ENCODE measurements at regions not wholly inside any gene's neighbourhood (a gene's known extent, or its start where the extent isn't known, plus 50 kb on each side); places are given as distances from the start of the nearest gene placed in this dataset.

DNA sequence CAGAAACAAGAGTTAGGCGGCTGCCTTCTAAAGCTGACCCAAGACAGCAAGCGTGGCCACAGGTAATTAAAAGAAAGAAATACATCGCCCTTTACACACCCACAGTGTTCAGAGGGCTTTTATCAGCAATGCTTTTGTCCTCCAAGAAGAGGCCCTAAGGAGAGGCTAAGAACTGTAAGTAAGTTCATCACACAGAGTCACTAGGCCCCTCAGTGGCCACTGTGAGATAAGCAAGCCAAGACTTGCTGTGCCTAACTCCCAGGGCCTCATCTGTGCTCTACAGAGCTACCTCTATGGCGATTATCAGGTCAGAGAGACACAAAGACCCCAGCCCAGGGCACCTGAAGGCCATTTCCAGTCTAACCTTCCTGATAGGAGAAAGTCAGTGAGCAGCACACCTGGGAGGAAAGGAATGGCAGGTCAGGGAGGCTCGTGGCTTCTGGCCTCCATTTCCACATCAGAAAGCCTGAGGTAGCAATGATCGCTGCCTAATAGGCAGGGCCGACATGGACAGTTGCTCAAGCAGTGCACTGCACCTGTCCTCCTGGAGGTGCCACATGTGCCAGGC lies 545.2 kb upstream of the CDH11 start:
- DNase-seq, result no peak
- in situ Hi-C loops (cut with MboI; ENCODE audit: low pct_unique_long_range_greater_than_20kb, low sequenced_read_pairs), result no loop called here

DNA sequence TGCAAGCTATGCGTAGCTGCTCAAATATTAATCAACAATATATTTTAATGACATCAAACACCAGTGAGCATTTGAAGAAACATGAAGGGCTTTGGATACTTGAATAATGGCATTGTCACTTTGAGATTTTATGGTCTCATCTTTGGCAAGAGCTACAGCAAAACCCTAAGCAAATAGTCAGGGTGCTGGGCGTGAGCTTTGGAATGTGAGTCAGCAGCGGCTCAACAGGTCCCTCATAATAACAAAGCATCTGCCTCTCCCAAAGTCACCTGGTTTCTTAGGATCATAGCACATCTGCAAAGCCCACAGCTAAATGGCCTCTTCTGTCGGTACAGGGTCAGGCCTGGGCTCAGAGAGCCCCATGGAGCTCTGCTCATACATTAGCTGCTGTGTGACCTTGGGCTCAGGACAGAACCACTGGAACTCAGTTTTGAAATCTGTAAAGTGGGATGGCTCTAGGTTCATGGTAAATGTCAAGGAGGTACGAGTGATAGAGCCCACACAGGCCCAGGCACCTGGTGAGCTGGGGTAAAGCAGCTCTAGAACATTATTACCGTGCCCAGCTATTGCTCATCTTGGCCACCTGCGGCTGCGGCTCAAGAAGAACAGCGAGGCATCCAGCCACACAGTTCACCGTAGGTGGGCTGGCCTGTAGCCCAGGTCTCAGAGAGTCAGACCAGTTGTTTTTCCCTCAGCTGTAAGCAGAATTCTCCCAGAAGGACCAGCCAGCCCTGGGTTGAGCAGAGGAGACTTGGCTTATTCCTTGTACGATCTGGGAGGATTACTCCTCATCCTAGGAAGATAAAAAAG lies 544.5 kb upstream of the CDH11 start:
- no peak for DNase-seq
- in situ Hi-C loops (cut with MboI; ENCODE audit: low pct_unique_long_range_greater_than_20kb, low sequenced_read_pairs), result no loop called here

DNA sequence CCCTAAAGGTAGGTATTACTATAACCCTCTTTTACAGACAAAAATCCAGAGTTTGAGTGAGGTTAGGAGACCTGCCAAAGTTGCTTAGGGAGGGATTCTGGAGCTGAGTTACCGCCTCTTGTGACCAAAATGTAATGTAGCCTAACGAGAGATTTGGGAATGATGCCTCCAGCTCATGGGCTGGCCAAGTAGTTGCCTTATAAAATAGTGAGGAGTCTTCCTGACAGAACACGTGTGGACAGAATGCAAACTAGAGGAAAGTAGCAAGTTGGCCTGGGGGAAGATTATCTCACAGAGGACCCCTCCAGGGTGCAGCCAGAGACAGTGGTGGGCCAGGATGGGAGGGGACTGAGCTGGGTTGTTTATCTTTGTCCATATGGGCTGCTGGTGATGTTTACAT lies 543.7 kb upstream of the CDH11 start:
- in situ Hi-C loops (cut with MboI; ENCODE audit: low pct_unique_long_range_greater_than_20kb, low sequenced_read_pairs), result no loop called here
- no peak for DNase-seq

DNA sequence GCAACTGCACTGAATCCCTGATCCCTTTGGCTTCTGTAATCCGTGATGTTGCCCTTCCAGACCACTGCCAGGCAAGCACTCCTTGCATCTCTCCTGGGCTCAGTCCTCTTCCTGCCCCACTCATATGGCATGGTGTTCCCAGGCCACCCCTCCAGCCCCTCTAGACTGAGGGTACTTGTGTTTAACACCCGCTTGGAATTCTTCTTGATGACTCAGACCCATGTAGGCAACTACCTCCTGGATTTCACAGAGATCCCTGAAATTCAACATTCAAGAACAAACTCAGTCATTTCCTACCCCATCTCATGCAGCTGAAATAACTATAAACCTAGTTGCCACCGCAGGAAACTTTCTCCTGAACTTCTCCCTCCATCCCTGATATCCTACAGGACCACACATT lies 541.9 kb upstream of the CDH11 start:
- DNase-seq, result no peak
- in situ Hi-C loops (cut with MboI; ENCODE audit: low pct_unique_long_range_greater_than_20kb, low sequenced_read_pairs), result no loop called here

DNA sequence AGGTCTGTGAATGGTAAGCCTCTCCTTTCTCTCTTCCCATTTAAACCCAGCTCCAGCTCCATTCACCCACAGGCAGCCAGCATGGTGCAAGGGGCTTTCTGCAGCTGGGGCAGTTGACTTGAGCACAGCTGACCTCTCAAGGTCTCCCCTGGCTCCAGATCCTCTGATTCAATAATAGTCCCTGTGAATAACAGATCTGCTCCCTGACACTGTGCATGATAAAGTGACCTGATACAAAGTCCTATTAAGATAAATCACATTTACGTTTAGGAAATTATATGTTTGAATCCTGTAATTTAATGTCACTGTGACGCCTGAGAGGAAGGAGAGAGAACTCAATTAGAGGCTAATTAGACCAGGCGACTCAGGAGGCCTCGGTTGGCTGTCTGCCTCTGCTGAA lies 540.4 kb upstream of the CDH11 start:
- no peak for DNase-seq
- in situ Hi-C loops (cut with MboI; ENCODE audit: low pct_unique_long_range_greater_than_20kb, low sequenced_read_pairs), result no loop called here

DNA sequence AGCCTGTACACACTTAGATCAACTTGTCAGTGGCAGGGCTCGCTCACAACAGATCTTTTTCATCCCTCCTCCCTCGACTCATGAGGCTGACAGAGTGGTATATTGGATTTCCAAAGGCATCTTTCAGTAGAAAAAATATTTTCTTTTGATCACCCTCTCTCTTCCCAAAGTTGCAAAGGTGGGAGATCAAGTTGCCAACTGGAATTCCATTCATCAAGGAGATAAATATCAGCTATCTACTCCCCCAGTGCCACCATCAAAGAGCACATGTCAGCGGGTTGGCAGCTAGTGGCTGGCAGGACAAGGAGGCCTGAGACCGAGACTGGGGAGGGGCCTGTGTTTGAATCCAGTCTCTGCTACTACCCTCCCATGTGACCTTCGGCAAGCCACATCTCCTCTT lies 539.7 kb upstream of the CDH11 start:
- no peak for DNase-seq
- in situ Hi-C loops (cut with MboI; ENCODE audit: low pct_unique_long_range_greater_than_20kb, low sequenced_read_pairs), result no loop called here

DNA sequence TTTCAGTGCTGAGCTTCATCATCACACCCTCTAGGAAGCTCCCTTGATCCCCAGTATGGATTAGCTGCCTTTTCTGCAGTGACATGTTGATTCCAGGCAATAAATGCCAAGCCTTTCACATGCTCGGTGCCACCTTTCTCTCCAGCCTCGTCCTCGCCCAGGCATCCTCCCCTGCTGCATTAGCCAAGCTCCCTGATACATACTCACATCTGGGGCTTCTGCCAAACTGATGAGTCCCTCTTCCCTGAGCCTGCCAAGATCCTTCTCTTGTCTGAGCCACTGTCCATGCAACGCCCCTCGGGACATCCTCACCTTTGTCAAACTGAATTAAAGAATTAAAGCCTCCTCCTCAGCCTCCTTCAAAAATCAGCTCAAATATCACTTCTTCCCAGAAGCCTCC lies 538.5 kb upstream of the CDH11 start:
- DNase-seq, result no peak
- in situ Hi-C loops (cut with MboI; ENCODE audit: low pct_unique_long_range_greater_than_20kb, low sequenced_read_pairs), result no loop called here

DNA sequence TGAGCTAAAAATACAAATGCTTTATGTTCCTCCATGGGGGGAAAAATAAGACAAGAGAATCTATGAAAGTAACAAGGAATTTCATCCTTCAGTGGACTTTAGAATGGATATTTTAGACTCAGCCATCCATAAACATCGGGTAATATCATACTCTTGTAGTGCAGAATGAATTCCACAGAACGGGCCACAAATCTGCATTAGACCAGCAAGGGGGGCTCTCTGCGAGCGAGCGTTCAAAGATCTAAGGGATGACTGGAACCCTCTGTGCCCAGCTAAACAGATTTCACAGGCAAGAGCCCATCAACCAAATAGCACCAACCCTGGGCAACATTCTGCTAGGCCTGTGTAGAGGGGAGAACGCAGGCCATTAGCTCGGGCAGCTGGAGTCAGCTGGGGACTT lies 537.9 kb upstream of the CDH11 start:
- in situ Hi-C loops (cut with MboI; ENCODE audit: low pct_unique_long_range_greater_than_20kb, low sequenced_read_pairs), result no loop called here
- no peak for DNase-seq

DNA sequence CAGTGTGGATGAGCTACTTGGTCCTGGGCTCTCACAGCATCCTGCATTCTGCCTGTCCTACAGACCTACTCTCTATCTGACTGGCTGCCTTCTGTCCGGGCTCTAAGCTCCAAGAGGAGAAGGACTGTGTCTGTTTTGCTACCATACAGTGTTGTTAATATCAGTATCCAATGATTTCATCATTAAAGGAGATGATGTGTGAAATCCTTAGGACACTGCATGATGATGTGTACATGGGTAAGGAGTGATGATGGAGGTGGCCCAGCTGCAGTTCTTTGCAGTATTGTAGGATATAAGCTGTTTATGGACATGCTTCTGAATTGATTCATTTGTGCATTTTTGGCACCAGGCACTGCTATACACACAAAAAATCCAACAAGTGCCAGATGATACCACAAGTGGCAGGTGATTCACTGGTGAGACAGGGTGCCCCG lies 536.9 kb upstream of the CDH11 start:
- DNase-seq, result no peak
- in situ Hi-C loops (cut with MboI; ENCODE audit: low pct_unique_long_range_greater_than_20kb, low sequenced_read_pairs), result no loop called here

DNA sequence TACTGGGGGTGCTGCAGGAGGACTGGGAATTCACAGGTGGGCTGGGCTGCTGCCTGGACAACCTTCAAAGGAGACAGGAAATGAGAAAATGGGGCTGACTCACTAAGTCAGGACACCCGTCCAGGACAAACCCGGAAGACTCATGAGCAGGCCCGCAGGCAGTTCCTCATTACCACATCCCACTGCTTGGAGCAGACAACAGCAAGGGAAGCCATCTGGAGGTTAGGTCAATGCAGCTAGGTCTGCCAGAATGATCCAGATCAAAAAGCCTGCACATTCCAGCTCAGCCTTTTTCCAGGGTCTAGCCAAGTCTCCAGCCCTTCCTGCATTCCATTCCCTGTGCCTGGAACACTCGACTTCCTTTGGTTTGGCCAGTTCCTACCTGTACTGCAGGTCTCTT lies 536.5 kb upstream of the CDH11 start:
- in situ Hi-C loops (cut with MboI; ENCODE audit: low pct_unique_long_range_greater_than_20kb, low sequenced_read_pairs), result no loop called here
- no peak for DNase-seq

DNA sequence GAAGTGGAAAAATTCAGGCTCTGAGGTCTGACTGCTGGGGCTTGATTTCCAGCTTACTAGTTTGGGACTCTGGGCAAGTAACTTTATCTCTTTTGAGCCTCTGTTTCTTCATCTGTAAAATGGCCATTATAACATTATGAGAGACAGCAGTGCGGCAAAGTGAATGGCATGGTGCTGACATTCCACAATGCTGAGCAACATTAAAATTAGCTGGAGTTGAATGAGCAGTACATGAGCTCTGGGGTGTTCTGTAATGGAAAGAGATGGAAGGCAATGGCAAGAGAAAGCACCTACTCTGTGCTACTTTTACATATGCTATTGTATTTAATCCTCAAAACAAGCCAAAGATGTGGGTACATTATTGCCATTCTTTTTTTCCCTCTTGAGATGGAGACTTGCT lies 535.7 kb upstream of the CDH11 start:
- in situ Hi-C loops (cut with MboI; ENCODE audit: low pct_unique_long_range_greater_than_20kb, low sequenced_read_pairs), result no loop called here
- no peak for DNase-seq

DNA sequence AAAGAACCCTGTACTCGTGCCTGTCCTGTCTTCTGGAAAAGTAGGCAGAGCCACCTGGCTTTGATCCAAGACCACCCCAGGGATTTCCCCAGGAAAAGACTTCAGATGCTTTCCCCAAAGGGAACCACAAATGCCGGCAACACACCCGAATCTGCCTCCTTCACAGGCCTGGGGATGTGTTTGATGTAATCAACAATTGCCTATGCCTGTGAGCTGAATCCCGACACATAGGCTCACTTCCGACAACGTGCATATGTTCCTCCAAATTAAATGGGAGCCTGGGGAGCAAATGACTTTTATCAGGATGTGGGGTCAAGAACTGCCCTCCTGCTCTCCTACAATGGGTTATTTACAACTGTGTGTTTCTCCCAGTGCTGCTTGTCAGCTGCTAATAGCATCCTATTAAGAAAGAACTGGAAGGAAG lies 535.2 kb upstream of the CDH11 start:
- in situ Hi-C loops (cut with MboI; ENCODE audit: low pct_unique_long_range_greater_than_20kb, low sequenced_read_pairs), result no loop called here

DNA sequence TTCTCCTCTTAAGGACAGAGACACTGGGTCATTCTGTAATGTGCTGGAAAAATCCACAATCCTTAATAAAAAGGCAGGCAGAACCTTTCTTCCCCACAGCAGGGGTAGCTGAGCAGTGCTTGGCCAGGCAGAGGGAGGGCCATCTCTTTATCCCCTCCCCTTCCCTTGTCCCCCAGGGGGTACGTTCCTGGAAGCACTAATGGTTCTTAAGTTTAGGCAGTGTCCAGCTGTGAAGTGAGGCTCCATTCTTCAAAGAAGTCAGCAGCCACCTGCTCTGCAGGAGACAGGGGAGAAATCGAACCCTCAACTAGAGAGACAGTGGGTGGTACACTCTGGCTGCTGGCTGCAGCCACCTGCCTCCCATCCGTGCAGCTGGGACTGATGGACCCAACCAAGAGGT lies 533.9 kb upstream of the CDH11 start:
- in situ Hi-C loops (cut with MboI; ENCODE audit: low pct_unique_long_range_greater_than_20kb, low sequenced_read_pairs), result no loop called here
- no peak for DNase-seq

More for the DNA sequence above, 535.2 kb upstream of the CDH11 start:
- no peak for DNase-seq

DNA sequence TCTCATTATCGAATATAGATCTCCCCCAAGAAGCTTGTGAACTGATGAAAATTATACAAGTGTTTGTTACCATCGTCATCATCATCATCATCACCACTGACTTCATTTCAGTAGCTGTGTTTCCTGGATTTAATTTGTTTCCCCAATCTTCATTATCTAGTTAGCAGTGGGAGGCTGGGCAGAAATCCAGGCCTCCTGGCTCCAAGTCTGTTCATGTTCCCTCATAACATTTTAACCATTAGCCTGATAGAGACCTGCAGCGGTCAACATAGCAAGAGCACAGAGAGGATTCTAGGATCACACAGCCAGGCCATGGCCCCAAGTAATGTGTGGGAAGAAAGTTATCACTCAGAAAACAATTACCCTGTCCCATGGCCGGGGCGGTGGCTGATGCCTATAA lies 526.2 kb upstream of the CDH11 start:
- no peak for DNase-seq

DNA sequence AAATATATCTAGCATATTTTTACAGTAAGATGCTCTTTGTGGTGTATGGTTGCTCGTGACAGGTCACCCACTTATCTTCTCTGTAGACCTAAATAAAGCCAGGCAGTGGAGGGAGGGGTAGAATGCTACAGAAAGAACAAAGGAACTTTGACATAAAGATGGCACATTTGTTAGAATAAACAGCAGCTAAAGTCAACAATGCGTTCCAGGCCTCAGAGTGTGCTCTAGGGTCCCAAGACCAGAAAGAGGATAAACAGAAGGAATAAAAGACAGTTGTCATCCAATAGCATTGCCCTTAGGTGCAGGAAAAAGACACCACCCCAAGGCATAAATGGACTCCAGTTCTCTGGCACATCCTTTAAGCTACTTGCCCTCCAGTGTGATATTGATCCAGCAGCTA lies 523.0 kb upstream of the CDH11 start:
- DNase-seq, result no peak
- in situ Hi-C loops (cut with MboI; ENCODE audit: low pct_unique_long_range_greater_than_20kb, low sequenced_read_pairs), result no loop called here

More for the DNA sequence above, 526.2 kb upstream of the CDH11 start:
- in situ Hi-C loops (cut with MboI; ENCODE audit: low pct_unique_long_range_greater_than_20kb, low sequenced_read_pairs), result no loop called here

DNA sequence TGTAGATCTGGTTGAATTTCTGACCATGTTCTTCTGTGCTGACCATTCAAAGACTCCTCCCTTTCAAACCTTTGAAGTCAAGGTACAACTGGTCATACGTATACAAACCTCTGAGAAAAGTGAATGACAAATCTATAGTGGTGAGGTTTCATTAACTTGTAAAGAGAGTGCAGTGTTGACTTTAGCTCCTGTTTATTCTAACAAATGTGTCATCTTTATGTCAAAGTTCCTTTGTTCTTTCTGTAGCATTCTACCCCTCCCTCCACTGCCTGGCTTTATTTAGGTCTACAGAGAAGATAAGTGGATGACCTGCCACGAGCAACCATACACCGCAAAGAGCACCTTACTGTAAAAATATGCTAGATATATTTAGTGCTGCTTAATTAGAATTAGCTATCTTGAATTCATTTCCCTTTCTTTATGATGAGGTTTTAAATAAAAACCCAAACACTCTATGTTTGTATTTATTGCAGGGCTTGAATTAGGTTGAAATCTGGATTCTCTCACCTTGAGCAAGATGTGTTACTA lies 520.0 kb upstream of the CDH11 start:
- in situ Hi-C loops (cut with MboI; ENCODE audit: low pct_unique_long_range_greater_than_20kb, low sequenced_read_pairs), result no loop called here
- DNase-seq, result no peak

DNA sequence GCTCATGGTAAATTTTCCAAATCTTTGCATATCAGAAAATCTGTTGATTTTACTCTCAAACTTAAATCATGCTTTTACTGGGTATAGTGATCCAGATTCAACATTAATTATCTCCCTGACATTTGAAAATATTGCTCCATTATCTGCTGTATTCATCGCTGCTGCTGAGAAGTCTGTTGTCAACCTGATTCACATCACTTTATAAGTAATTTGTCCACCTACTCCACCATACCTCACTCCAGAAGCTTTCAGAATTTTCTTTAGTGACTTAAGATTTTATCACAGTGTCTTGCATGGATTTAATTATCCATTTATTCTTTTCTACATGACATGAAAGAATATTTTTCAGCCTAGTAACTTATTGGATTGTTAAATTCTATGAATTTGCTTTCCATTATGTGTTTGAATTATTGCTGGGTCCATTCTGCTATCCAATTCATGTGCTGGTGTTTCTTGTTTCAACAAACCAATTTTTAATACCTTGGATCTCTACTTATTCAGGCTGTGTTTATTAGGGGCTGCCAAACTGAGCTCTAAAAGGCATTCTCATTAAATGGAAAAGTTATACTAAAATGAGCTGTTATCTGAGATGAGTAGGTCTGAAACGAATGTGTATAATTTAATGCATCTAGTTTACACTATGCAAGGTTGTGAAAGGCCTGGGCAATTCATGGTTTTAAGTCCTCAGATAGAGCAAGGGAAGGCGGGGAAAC lies 519.3 kb upstream of the CDH11 start:
- in situ Hi-C loops (cut with MboI; ENCODE audit: low pct_unique_long_range_greater_than_20kb, low sequenced_read_pairs), result no loop called here
- DNase-seq, result no peak

DNA sequence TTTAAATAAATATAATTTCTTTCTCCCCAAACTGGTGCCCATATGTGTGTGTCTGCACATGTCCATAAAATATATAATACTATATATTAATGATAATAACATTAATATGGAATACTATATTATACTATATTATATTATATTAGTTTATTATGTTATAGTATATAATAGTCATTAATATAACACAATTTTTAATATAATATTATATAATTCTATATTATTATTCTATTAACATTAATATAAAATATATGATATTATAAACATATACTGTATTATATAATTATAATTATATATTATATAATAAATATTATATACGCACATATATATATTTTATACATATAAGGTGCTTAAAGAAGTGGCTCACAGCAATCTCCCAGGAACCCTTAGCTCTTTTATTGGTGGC lies 513.0 kb upstream of the CDH11 start:
- DNase-seq, result no peak
- in situ Hi-C loops (cut with MboI; ENCODE audit: low pct_unique_long_range_greater_than_20kb, low sequenced_read_pairs), result no loop called here

DNA sequence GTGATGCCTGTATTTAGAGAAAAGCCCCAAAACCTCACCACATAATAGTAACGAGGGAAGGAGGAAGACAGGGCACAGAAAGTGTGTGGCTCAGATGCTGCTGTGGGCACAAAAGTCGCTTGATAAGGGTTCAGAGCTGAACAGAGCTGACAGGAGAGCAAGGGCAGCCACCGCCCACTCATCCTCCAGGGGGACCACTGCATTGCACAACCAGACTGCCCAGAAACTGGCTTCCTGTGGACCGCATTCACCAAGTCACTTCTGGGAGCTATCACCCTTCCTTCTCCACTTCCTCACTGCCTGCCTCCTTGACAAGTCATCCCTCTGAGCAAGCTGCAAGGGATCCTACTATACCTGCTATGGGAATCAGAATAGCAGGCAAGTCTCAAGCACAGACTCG lies 512.4 kb upstream of the CDH11 start:
- in situ Hi-C loops (cut with MboI; ENCODE audit: low pct_unique_long_range_greater_than_20kb, low sequenced_read_pairs), result no loop called here
- no peak for DNase-seq

DNA sequence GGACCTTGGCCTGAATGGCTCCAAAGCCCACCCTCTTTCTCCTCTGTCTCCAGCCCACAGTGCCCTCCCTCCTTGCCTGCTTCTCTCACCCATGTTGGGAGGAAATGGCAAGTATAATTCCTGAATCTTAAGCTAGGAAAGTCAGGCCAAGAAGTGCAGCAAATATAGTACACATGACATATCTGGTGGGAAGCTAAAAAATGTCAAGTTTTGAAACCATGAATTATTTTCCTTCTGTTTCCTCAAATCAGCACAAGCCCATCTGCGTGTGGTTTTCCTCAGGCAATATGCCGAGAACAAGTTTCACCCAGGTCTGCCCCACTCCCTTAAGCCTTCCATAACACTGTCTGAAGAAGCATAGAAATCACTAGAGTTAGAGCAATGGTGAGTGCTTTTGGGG lies 502.8 kb upstream of the CDH11 start:
- DNase-seq, result no peak
- in situ Hi-C loops (cut with MboI; ENCODE audit: low pct_unique_long_range_greater_than_20kb, low sequenced_read_pairs), result no loop called here
